ENCODE measurements at regions not wholly inside any gene's neighbourhood (a gene's known extent, or its start where the extent isn't known, plus 50 kb on each side); places are given as distances from the start of the nearest gene placed in this dataset.

GRCh38 chr12:34294137-34294536, 271.8 kb downstream of the ALG10 start:
- Mint-ChIP-seq H3K36me3 (ENCODE audit: low read depth) (no peaks in the 10 kb centered on the region), H3K27me3 (ENCODE audit: low read depth) (no peaks in the 10 kb centered on the region), H3K4me1 (no peaks in the 10 kb centered on the region), H3K4me3 (no peak overlapping the region), H3K27ac (no peak overlapping the region), H3K9me3 (peaks cover 76% of the 10 kb centered on the region)
- TF ChIP-seq CTCF (IDR thresholded peaks at IDR 0.05; ENCODE audit: unreplicated experiment in 3 of 3) = no peak

GRCh38 chr12:34294671-34295365, 272.5 kb downstream of the ALG10 start:
- peaks cover 80% of the 10 kb centered on the region for H3K9me3 Mint-ChIP-seq
- H3K27me3 Mint-ChIP-seq (ENCODE audit: low read depth) = no peaks in the 10 kb centered on the region
- H3K27ac Mint-ChIP-seq = no peak overlapping the region
- H3K4me3 Mint-ChIP-seq = no peak overlapping the region
- H3K4me1 Mint-ChIP-seq = no peaks in the 10 kb centered on the region
- no peak for TF ChIP-seq CTCF (IDR thresholded peaks at IDR 0.05; ENCODE audit: unreplicated experiment in 3 of 3)
- no peaks in the 10 kb centered on the region for H3K36me3 Mint-ChIP-seq (ENCODE audit: low read depth)

GRCh38 chr12:34295366-34296142, 273.3 kb downstream of the ALG10 start:
- peaks cover 82% of the 10 kb centered on the region for H3K9me3 Mint-ChIP-seq
- H3K4me3 Mint-ChIP-seq = no peak overlapping the region
- H3K36me3 Mint-ChIP-seq (ENCODE audit: low read depth) = peaks cover 1% of the 10 kb centered on the region
- TF ChIP-seq CTCF (IDR thresholded peaks at IDR 0.05; ENCODE audit: unreplicated experiment in 3 of 3) = no peak
- H3K4me1 Mint-ChIP-seq = no peaks in the 10 kb centered on the region
- H3K27me3 Mint-ChIP-seq (ENCODE audit: low read depth) = no peaks in the 10 kb centered on the region
- no peak overlapping the region for H3K27ac Mint-ChIP-seq

GRCh38 chr12:34296143-34297041, 274.1 kb downstream of the ALG10 start:
- Mint-ChIP-seq H3K9me3 (peaks cover 81% of the 10 kb centered on the region), H3K4me3 (no peak overlapping the region), H3K36me3 (ENCODE audit: low read depth) (peaks cover 3% of the 10 kb centered on the region), H3K4me1 (no peaks in the 10 kb centered on the region), H3K27me3 (ENCODE audit: low read depth) (no peaks in the 10 kb centered on the region), H3K27ac (no peak overlapping the region)
- TF ChIP-seq CTCF (IDR thresholded peaks at IDR 0.05; ENCODE audit: unreplicated experiment in 3 of 3) = no peak

GRCh38 chr12:34297126-34297789, 275.0 kb downstream of the ALG10 start:
- no peak overlapping the region for H3K27ac Mint-ChIP-seq
- H3K4me3 Mint-ChIP-seq = no peak overlapping the region

More at GRCh38 chr12:34297126-34297789, 275.0 kb downstream of the ALG10 start:
- peaks cover 5% of the 10 kb centered on the region for H3K27me3 Mint-ChIP-seq (ENCODE audit: low read depth)
- no peak for TF ChIP-seq CTCF (IDR thresholded peaks at IDR 0.05; ENCODE audit: unreplicated experiment in 3 of 3)
- no peaks in the 10 kb centered on the region for H3K4me1 Mint-ChIP-seq
- H3K36me3 Mint-ChIP-seq (ENCODE audit: low read depth) = peaks cover 3% of the 10 kb centered on the region
- H3K9me3 Mint-ChIP-seq = peaks cover 83% of the 10 kb centered on the region

All from nephron (organoid).